Urinary bladder (tissue), 3 donors: ENCODE measurements at regions not wholly inside any gene's neighbourhood (a gene's known extent, or its start where the extent isn't known, plus 50 kb on each side); places are given as distances from the start of the nearest gene placed in this dataset.
"Not testable (repeated sequence)": the region's sequence is repeated elsewhere in the genome, so short reads cannot be mapped to it uniquely, and the experiment has no call there.

ENCODE experiments used
- DNase-seq: peaks from one replicate; pipeline ENCODE4 v3.0.0-alpha.2; 2015; ENCODE audit errors: extremely low spot score
- H3K27ac ChIP-seq: one replicate; pipeline ENCODE4 v1.5.1; 2013; ENCODE audit warnings: low read depth, mild to moderate bottlenecking, moderate library complexity
- H3K36me3 ChIP-seq: one replicate; pipeline ENCODE4 v1.6.1; 2013; ENCODE audit warnings: mild to moderate bottlenecking, moderate library complexity; ENCODE audit not compliant: insufficient read depth
- H3K4me1 ChIP-seq: one replicate; pipeline ENCODE4 v1.6.1; 2013; ENCODE audit warnings: mild to moderate bottlenecking, moderate library complexity; ENCODE audit not compliant: insufficient read depth
- H3K4me3 ChIP-seq: one replicate; pipeline ENCODE4 v1.5.1; 2013; ENCODE audit warnings: low read depth, low read length
- WGBS: extraction: QIAGEN DNeasy Blood & Tissue Kit; methylation state at CpG from one replicate; pipeline ENCODE4 v1.1.7; 2013; 5-methylcytosine and 5-hydroxymethylcytosine counted together
- donor health status: healthy with polysubstance abuse.
- donor health status: healthy.

DNA sequence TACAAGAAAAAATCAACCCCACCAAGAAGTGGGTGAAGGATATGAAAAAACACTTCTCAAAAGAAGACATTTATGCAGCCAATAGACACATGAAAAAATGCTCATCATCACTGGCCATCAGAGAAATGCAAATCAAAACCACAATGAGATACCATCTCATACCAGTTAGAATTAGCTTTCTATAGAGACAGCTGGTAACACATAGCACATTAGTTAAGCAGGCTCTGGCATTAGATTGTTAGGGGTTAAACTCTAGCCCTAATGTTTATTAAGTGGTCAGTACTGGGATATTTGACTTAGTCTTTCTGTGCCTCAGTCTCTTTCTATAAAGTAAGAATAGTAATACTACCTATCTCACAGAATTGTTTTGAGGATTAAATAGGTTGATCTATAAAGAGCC is 65.2 kb upstream of the TGFBR2 start:
- not testable (repeated sequence) for H3K4me3 ChIP-seq, DNase-seq, H3K27ac ChIP-seq, H3K4me1 ChIP-seq, H3K36me3 ChIP-seq

DNA sequence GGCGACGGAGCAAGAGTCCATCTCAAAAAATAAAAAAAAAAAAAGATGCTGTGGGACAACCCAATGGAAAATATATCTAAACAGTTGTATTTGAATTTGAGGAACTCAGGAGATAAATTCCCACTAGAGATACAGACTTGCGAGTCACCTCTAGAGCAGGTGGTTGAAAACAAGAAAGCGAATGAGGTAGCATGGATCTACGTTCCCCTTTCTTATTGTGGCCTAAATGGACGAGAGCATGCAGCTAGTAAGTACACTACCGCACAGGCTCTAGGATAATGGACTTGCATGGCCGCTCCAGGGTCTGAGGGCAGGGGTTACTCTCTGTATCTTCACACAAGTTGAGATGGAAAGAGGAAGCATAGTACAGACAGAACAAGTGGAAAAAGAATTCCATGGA is 63.5 kb upstream of the TGFBR2 start:
- Histone ChIP-seq H3K4me1 (no peaks in the 10 kb centered on the region), H3K36me3 (no peaks in the 10 kb centered on the region), H3K27ac (no peak overlapping the region), H3K4me3 (no peak overlapping the region)
- no peak for DNase-seq
- WGBS: 98% methylated on average over 8 of the region's 8 CpGs

DNA sequence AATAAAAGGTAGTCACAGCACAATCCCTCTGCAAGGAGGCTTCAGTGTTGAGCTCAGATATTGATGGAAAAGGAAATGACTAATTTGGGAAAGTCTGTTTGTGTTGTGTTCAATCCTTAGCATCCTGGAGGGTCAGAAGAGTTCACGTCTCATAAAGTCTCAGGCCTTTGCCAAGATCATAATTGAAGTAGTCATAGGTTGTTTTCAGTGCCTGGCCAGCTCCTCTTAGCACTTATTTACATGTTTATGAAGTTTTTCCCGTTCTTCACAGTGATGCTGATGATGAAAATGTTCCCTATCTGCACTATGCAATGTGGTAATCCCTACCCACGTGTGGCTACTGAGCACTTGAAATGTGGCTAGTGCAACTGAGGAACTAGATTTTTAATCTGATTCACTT is 61.6 kb upstream of the TGFBR2 start:
- DNase-seq: no peak
- Histone ChIP-seq H3K36me3 (no peaks in the 10 kb centered on the region), H3K4me3 (no peak overlapping the region), H3K27ac (peak overlapping the region; percentile 23), H3K4me1 (no peaks in the 10 kb centered on the region)
- WGBS: 46% methylated on average over 3 of the region's 3 CpGs

DNA sequence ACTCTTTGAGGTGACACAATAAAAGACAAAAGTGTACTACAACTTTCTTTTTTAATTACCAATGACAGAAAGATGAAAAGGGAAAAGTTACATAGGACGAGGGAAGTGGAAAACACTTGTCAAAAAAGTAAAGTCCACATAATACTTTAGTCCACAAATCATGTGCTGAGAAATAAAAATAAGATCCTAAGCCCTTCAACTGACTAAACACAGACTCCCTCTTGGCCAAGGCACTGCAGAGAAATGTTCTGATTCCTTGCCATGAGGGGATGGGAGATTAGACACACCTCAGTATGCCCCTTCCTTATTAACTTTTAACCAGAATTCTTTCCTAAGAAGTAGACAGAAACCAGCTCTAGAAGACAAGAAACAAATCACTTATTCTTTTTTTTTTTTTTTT is 59.5 kb upstream of the TGFBR2 start:
- no peaks in the 10 kb centered on the region for H3K4me1 ChIP-seq
- no peak for DNase-seq
- 41% methylated on average over 1 of the region's 1 CpG for WGBS
- H3K36me3 ChIP-seq: no peaks in the 10 kb centered on the region
- no peak overlapping the region for H3K4me3 ChIP-seq
- no peak overlapping the region for H3K27ac ChIP-seq

DNA sequence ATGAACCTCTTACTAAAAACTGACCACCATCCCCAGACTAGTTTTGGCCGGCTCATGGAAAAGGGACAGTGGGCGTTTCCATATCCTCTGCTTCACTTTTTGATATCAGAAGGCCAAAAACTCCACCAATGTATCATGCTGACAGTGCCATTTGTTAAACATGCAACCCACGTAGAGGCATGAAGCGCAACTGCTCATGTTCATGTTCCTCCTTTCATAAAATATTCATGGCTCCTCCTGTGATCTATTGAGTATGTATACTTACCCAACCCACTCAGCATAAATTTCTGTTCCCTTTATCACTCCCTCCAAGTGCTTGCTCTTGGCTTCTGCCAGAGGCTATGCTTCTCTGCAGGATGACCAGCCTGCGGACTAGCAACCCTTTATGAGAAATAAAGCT is 58.7 kb upstream of the TGFBR2 start:
- no peak overlapping the region for H3K4me3 ChIP-seq
- no peak for DNase-seq
- WGBS: 95% methylated on average over 5 of the region's 5 CpGs
- H3K36me3 ChIP-seq: no peaks in the 10 kb centered on the region
- H3K4me1 ChIP-seq: no peaks in the 10 kb centered on the region
- no peak overlapping the region for H3K27ac ChIP-seq

DNA sequence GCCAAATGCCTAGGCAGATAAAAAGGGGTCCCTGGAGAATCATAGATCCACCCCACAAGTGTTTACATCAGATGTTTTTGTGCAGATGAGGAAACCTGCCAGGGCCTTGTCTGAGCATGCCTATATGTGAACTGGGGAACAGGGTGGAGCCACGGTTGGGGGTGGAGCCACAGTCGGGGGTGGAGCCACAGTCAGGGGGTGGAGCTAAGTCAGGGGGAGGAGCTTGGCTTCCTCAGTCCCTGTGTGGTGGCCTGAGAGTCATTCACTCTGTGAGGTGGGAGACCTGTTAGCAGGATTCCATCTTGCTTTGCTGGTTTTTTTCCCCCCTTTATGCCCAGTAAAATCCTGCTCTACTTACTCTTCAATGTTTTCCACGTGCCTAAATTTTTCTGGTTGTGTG is 57.8 kb upstream of the TGFBR2 start:
- Histone ChIP-seq H3K27ac (no peak overlapping the region), H3K4me3 (no peak overlapping the region), H3K4me1 (no peaks in the 10 kb centered on the region), H3K36me3 (no peaks in the 10 kb centered on the region)
- no peak for DNase-seq
- 53% methylated on average over 3 of the region's 3 CpGs for WGBS

DNA sequence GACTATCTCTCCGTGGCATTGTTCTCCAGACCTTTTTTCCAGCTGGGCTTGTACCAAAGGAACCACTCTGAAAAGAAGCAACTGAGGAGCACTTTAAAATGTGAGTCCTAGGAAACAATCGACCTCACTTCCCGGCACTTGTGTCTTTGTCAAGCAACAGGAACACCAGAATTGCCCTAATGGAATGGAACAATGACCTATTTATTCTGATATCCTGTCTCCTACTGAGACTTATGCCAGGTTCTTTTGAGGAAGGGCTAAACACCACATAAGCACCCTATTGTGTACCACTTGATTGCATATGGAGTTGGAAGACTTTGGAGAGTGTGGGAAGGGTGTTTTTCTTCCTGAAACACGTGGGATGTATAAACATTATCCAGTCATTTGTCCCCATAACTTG is 56.8 kb upstream of the TGFBR2 start:
- DNase-seq: no peak
- H3K4me3 ChIP-seq: no peak overlapping the region
- H3K27ac ChIP-seq: no peak overlapping the region
- no peaks in the 10 kb centered on the region for H3K4me1 ChIP-seq
- 60% methylated on average over 4 of the region's 4 CpGs for WGBS
- H3K36me3 ChIP-seq: no peaks in the 10 kb centered on the region

DNA sequence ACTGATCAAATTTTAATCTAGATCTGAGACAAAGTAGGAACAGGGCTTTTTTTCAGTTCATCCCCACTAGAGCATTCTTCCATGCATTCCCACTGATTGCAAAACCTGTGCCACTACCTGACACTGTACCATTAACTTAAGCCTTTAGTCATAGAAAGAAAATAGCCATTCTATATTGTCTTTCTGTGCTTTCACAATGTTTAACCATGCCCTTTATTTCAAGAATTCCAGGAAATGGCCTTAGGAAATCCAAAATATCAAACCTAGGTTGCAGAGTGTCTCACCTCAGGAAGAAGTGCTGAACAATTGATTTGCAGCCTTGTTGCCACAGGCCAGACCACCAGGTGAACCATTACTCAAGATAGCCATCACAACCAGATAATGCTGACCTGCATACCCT is 56.2 kb upstream of the TGFBR2 start:
- Histone ChIP-seq H3K4me1 (no peaks in the 10 kb centered on the region), H3K4me3 (no peak overlapping the region), H3K27ac (peak overlapping the region; percentile 38), H3K36me3 (no peaks in the 10 kb centered on the region)
- no peak for DNase-seq

DNA sequence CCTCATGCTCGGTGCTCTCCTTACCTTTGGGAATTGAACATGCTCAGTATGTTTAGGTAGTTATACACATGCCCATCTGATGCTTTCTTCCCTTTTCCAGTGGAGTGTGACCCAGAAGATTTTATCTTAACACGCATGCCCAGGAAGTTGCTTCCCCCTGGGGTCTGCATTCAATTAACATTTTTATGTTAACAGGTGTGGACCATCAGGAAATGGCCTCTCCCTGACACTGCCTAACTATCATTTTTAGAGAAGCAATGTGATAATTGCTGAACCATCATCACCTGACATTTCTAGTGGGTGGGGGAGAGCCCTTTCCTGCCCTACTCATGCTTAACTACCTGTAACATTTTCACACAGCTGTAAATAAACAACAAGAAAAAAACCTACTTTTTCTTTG is 55.1 kb upstream of the TGFBR2 start:
- no peak for DNase-seq
- WGBS: 71% methylated on average over 2 of the region's 2 CpGs
- H3K27ac ChIP-seq: no peak overlapping the region
- H3K36me3 ChIP-seq: no peaks in the 10 kb centered on the region
- no peak overlapping the region for H3K4me3 ChIP-seq
- H3K4me1 ChIP-seq: no peaks in the 10 kb centered on the region

DNA sequence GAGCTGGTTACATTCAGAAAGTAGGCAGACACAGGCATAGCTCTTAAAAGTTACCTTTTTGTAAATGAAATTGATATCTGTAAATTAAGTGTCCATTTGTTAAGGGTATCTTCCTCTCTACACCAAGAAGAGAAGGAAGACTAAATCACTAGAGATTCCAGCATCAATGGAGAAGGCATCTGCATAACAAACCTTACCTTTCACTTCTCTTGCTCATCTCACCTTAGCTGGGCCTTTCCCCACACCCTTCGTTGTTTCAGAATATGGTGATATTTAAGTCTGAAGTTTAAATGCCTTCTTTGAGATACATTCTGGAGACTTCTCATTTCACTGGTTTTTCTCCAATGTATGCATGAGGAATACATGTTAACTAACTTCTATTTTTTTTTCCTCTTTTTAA is 54.5 kb upstream of the TGFBR2 start:
- no peak for DNase-seq
- 85% methylated on average over 1 of the region's 1 CpG for WGBS
- no peak overlapping the region for H3K27ac ChIP-seq
- no peaks in the 10 kb centered on the region for H3K36me3 ChIP-seq
- H3K4me3 ChIP-seq: no peak overlapping the region
- no peaks in the 10 kb centered on the region for H3K4me1 ChIP-seq

DNA sequence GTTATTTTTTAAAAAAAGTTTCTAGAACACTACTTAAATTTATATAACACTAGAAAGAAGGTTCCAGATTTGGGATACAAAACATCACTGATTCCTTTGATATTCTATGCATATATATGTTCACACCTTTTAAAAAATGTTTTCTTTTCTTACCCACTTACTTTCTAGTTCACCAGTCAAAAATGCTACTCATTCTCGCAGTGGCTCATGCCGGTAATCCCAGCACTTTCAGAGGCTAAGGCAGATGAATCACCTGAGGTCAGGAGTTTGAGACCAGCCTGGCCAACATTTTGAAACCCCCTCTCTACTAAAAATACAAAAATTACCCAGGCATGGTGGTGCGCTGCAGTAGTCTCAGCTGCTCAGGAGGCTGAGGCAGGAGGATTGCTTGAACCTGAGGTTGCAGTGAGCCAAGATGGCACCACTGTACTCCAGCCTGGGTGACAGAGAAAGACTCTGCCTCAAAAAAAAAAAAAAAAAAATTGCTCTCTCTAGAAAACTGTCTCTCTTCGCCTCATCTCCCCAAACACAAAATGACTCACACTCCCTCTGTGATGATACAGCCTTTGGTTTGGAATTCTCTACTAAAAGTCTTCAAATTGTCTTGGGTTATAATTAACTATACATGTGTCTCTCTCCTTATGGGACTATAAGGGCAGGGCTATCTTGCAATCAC is 52.6 kb upstream of the TGFBR2 start:
- no peak overlapping the region for H3K27ac ChIP-seq
- H3K4me3 ChIP-seq: no peak overlapping the region
- H3K36me3 ChIP-seq: no peaks in the 10 kb centered on the region
- no peak for DNase-seq
- H3K4me1 ChIP-seq: no peaks in the 10 kb centered on the region
- WGBS: 95% methylated on average over 4 of the region's 4 CpGs

DNA sequence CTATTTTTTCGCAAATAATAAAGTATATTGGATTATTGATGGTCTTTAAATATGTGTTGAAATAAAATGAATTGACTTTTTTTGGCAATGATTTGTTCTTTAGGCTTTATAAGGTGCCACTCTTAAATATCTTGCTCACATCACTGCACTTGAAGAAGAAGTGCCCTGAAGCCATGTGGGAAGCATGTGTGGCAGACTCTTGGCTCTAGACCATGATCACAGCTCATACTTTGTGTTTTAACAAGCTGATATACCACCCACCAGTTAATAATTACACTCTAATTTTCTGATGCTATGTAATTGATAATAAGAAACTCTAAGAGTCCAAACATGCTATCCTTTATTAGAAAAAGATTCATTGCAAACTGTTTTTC is 52.1 kb upstream of the TGFBR2 start:
- Histone ChIP-seq H3K4me3 (no peak overlapping the region), H3K27ac (no peak overlapping the region), H3K36me3 (no peaks in the 10 kb centered on the region), H3K4me1 (no peaks in the 10 kb centered on the region)
- DNase-seq: no peak
- 95% methylated on average over 1 of the region's 1 CpG for WGBS

DNA sequence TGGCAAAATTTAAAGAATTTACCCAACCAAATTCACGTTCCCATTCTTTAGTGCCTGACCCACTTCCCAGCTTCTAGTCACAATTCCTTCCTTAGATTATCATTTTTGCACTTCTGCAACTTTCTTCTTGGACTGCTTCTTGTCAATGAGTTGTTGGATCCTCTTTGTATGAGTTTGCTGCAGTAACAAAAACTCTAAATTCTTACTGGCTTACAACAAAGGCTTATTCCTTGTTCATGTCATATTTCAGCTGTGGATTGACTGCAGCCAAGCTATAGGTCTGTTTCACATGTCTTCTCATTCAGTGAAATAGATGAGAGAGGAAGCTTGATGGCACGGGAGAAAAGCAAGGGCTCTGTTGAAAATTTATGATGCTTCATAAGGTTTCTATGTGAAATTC is 50.4 kb upstream of the TGFBR2 start:
- 92% methylated on average over 2 of the region's 2 CpGs for WGBS

More for the DNA sequence above, 50.4 kb upstream of the TGFBR2 start:
- no peaks in the 10 kb centered on the region for H3K4me1 ChIP-seq
- no peak overlapping the region for H3K4me3 ChIP-seq
- H3K27ac ChIP-seq: no peak overlapping the region
- H3K36me3 ChIP-seq: no peaks in the 10 kb centered on the region
- no peak for DNase-seq
